ENCODE measurements at regions not wholly inside any gene's neighbourhood (a gene's known extent, or its start where the extent isn't known, plus 50 kb on each side); places are given as distances from the start of the nearest gene placed in this dataset.

DNA sequence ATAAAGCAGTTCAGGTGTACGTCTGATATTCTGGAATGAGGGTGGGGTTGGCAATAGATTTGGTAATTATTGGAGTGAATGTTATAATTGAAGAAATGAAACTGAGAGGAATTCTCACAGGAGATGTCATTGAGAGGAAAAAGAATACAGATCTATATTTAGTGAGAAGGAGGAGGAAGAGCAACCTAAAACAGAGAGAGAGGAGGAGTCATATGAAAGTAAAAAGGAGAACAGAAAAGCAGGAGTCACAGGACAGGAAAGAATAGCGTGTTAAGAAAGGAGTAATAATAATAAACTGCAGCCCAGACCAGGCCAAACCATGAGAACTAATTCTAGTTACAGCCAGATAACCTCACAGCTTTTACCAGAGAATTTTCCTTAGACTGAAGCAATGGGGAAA, 62.7 kb upstream of the MROH9 start (continued):
- TF ChIP-seq NFYA (IDR thresholded peaks at IDR 0.05; ENCODE audit: borderline replicate concordance, low read depth, low read length) = no peak
- TF ChIP-seq EGR1 (IDR thresholded peaks at IDR 0.05; ENCODE audit: borderline replicate concordance in 1 of 2, low read depth in 2 of 2, low read length in 2 of 2) = no peak
- peak; percentile 81; the same call in 1 of the 2 replicates for TF ChIP-seq IKZF1 (conservative IDR thresholded peaks at IDR 0.05)
- TF ChIP-seq TAF1 (IDR thresholded peaks at IDR 0.05; ENCODE audit: borderline replicate concordance, low read depth, low read length) = no peak
- no peak for TF ChIP-seq KDM1A (IDR thresholded peaks at IDR 0.05; ENCODE audit: borderline replicate concordance)
- peak; percentile 95 to 96 for TF ChIP-seq IKZF2 (IDR thresholded peaks at IDR 0.05)
- TF ChIP-seq, protein P1, sequence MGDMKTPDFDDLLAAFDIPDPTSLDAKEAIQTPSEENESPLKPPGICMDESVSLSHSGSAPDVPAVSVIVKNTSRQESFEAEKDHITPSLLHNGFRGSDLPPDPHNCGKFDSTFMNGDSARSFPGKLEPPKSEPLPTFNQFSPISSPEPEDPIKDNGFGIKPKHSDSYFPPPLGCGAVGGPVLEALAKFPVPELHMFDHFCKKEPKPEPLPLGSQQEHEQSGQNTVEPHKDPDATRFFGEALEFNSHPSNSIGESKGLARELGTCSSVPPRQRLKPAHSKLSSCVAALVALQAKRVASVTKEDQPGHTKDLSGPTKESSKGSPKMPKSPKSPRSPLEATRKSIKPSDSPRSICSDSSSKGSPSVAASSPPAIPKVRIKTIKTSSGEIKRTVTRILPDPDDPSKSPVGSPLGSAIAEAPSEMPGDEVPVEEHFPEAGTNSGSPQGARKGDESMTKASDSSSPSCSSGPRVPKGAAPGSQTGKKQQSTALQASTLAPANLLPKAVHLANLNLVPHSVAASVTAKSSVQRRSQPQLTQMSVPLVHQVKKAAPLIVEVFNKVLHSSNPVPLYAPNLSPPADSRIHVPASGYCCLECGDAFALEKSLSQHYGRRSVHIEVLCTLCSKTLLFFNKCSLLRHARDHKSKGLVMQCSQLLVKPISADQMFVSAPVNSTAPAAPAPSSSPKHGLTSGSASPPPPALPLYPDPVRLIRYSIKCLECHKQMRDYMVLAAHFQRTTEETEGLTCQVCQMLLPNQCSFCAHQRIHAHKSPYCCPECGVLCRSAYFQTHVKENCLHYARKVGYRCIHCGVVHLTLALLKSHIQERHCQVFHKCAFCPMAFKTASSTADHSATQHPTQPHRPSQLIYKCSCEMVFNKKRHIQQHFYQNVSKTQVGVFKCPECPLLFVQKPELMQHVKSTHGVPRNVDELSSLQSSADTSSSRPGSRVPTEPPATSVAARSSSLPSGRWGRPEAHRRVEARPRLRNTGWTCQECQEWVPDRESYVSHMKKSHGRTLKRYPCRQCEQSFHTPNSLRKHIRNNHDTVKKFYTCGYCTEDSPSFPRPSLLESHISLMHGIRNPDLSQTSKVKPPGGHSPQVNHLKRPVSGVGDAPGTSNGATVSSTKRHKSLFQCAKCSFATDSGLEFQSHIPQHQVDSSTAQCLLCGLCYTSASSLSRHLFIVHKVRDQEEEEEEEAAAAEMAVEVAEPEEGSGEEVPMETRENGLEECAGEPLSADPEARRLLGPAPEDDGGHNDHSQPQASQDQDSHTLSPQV (IDR thresholded peaks at IDR 0.05) = no peak
- no peak for TF ChIP-seq SIX5 (IDR thresholded peaks at IDR 0.05; ENCODE audit: low read depth, low read length, severe bottlenecking)
- TF ChIP-seq MEF2B (IDR thresholded peaks at IDR 0.05; ENCODE audit: partially characterized antibody, poor library complexity, severe bottlenecking) = peak; percentile 59
- no peak for TF ChIP-seq EZH2 (IDR thresholded peaks at IDR 0.05; ENCODE audit: borderline replicate concordance, control insufficient read depth, low read depth, low read length)
- 0 out of 2 replicates have a peak, but pooled peaks have one; percentile 29 for TF ChIP-seq DPF2 (IDR thresholded peaks at IDR 0.05)
- TF ChIP-seq RUNX3 (IDR thresholded peaks at IDR 0.05; ENCODE audit: low read length) = 0 out of 2 replicates have a peak, but pooled peaks have one; percentile 32
- TF ChIP-seq JUND (IDR thresholded peaks at IDR 0.05; ENCODE audit: low read depth, low read length) = no peak
- TF ChIP-seq HCFC1 (IDR thresholded peaks at IDR 0.05; ENCODE audit: low read length) = no peak
- TF ChIP-seq, protein P2, sequence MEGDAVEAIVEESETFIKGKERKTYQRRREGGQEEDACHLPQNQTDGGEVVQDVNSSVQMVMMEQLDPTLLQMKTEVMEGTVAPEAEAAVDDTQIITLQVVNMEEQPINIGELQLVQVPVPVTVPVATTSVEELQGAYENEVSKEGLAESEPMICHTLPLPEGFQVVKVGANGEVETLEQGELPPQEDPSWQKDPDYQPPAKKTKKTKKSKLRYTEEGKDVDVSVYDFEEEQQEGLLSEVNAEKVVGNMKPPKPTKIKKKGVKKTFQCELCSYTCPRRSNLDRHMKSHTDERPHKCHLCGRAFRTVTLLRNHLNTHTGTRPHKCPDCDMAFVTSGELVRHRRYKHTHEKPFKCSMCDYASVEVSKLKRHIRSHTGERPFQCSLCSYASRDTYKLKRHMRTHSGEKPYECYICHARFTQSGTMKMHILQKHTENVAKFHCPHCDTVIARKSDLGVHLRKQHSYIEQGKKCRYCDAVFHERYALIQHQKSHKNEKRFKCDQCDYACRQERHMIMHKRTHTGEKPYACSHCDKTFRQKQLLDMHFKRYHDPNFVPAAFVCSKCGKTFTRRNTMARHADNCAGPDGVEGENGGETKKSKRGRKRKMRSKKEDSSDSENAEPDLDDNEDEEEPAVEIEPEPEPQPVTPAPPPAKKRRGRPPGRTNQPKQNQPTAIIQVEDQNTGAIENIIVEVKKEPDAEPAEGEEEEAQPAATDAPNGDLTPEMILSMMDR (IDR thresholded peaks at IDR 0.05 in 2 of 3, conservative IDR thresholded peaks at IDR 0.05 in 1 of 3; ENCODE audit: control insufficient read depth in 2 of 3, extremely low read depth in 1 of 3, insufficient read depth in 1 of 3, low read depth in 3 of 3, low read length in 3 of 3) = no peak
- no peak for TF ChIP-seq ASH2L (IDR thresholded peaks at IDR 0.05; ENCODE audit: borderline replicate concordance, low read depth)
- TF ChIP-seq SP1 (IDR thresholded peaks at IDR 0.05; ENCODE audit: low read depth, low read length) = no peak
- no peak for TF ChIP-seq FOS (IDR thresholded peaks at IDR 0.05; ENCODE audit: borderline replicate concordance, extremely low read depth, insufficient read length)
- TF ChIP-seq, protein P3, sequence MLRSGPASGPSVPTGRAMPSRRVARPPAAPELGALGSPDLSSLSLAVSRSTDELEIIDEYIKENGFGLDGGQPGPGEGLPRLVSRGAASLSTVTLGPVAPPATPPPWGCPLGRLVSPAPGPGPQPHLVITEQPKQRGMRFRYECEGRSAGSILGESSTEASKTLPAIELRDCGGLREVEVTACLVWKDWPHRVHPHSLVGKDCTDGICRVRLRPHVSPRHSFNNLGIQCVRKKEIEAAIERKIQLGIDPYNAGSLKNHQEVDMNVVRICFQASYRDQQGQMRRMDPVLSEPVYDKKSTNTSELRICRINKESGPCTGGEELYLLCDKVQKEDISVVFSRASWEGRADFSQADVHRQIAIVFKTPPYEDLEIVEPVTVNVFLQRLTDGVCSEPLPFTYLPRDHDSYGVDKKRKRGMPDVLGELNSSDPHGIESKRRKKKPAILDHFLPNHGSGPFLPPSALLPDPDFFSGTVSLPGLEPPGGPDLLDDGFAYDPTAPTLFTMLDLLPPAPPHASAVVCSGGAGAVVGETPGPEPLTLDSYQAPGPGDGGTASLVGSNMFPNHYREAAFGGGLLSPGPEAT (IDR thresholded peaks at IDR 0.05; ENCODE audit: low read depth) = peak; percentile 93
- TF ChIP-seq, protein P4, sequence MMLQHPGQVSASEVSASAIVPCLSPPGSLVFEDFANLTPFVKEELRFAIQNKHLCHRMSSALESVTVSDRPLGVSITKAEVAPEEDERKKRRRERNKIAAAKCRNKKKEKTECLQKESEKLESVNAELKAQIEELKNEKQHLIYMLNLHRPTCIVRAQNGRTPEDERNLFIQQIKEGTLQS (IDR thresholded peaks at IDR 0.05; ENCODE audit: borderline replicate concordance, extremely low read depth, low read depth, low read length) = no peak
- TF ChIP-seq, protein P5, sequence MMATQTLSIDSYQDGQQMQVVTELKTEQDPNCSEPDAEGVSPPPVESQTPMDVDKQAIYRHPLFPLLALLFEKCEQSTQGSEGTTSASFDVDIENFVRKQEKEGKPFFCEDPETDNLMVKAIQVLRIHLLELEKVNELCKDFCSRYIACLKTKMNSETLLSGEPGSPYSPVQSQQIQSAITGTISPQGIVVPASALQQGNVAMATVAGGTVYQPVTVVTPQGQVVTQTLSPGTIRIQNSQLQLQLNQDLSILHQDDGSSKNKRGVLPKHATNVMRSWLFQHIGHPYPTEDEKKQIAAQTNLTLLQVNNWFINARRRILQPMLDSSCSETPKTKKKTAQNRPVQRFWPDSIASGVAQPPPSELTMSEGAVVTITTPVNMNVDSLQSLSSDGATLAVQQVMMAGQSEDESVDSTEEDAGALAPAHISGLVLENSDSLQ (IDR thresholded peaks at IDR 0.05) = no peak
- TF ChIP-seq SMAD5 (IDR thresholded peaks at IDR 0.05; ENCODE audit: low read depth) = no peak
